ENCODE measurements at regions not wholly inside any gene's neighbourhood (a gene's known extent, or its start where the extent isn't known, plus 50 kb on each side); places are given as distances from the start of the nearest gene placed in this dataset.

- TF ChIP-seq POLR2A (IDR thresholded peaks at IDR 0.05) (no peak), CTCF (IDR thresholded peaks at IDR 0.05) (no peak)
- no peaks in the 10 kb centered on the region for H3K4me1 ChIP-seq
- WGBS, 2 donors = 66 to 73% methylated on average over 3 of the region's 3 CpGs
- DNase-seq = no peak
- H3K27ac ChIP-seq = no peak overlapping the region
- H3K27me3 ChIP-seq = no peaks in the 10 kb centered on the region
- H3K36me3 ChIP-seq = no peaks in the 10 kb centered on the region
- H3K9me3 ChIP-seq = no peaks in the 10 kb centered on the region
- no peak overlapping the region for H3K4me3 ChIP-seq (replicated peaks in 1 of 3)
- intact Hi-C loops (cut with DNase I) = no loop called here
These were observed 613.9 kb downstream of the PLA2G4A start for GRCh38 chr1:187442603-187443002.

DNA sequence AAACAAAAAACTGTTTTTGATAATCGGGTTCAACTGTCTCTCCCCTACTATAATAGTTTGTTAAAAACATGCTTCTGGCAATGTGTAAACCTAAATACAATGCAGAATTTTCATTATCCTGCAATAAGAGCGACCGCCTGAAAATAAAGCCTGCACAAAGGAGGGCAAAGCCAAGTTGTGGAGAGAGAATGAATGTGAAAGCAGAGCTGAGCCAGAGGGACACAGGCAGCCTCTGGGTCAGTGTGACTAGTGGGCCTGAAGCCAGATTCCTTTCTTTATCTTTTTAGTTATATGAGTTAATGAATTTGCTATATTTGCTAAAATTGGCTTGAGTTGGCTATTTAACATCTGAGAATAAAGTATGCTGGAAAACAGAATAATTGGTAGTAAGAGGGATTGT lies 615.2 kb downstream of the PLA2G4A start:
- H3K27ac ChIP-seq = no peak overlapping the region
- no peaks in the 10 kb centered on the region for H3K36me3 ChIP-seq
- H3K4me3 ChIP-seq (replicated peaks in 1 of 3) = no peak overlapping the region
- H3K4me1 ChIP-seq = no peaks in the 10 kb centered on the region
- H3K9me3 ChIP-seq = no peaks in the 10 kb centered on the region
- H3K27me3 ChIP-seq = no peaks in the 10 kb centered on the region
- DNase-seq = no peak
- TF ChIP-seq CTCF (IDR thresholded peaks at IDR 0.05) (no peak), POLR2A (IDR thresholded peaks at IDR 0.05) (no peak)
- intact Hi-C loops (cut with DNase I) = no loop called here
- WGBS, 2 donors = 72 to 76% methylated on average over 3 of the region's 3 CpGs

DNA sequence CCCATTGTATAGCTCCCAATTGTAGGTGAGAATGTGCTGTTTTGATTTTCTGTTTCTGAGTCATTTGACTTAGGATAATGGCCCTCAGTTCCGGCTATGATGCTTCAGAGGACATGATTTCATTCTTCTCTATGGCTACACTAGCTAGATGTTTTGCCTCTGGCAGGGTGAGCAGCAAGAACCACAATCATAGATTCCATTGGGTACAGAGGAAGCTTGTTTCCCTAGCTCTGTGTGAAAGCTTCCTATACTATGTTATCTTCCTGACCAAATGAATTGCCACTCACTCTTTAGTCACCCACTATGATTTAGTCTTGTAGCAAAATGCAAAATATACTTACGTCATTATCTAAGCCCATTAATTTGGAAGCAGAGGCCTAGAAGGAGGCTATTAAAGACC lies 616.3 kb downstream of the PLA2G4A start:
- intact Hi-C loops (cut with DNase I) = no loop called here
- no peak for TF ChIP-seq CTCF (IDR thresholded peaks at IDR 0.05)
- TF ChIP-seq POLR2A (IDR thresholded peaks at IDR 0.05) = no peak
- no peaks in the 10 kb centered on the region for H3K27me3 ChIP-seq
- no peak for DNase-seq
- H3K4me3 ChIP-seq (replicated peaks in 1 of 3) = no peak overlapping the region
- H3K4me1 ChIP-seq = no peaks in the 10 kb centered on the region
- 83 to 90% methylated on average over 2 of the region's 2 CpGs for WGBS, 2 donors
- H3K27ac ChIP-seq = no peak overlapping the region
- H3K36me3 ChIP-seq = no peaks in the 10 kb centered on the region
- H3K9me3 ChIP-seq = no peaks in the 10 kb centered on the region

GRCh38 chr1:187451238-187451637 lies 622.5 kb downstream of the PLA2G4A start:
- Histone ChIP-seq H3K4me3 (replicated peaks in 1 of 3) (no peak overlapping the region), H3K27me3 (no peaks in the 10 kb centered on the region), H3K9me3 (no peaks in the 10 kb centered on the region), H3K36me3 (no peaks in the 10 kb centered on the region), H3K27ac (no peak overlapping the region), H3K4me1 (no peaks in the 10 kb centered on the region)
- intact Hi-C loops (cut with DNase I) = no loop called here
- WGBS, 2 donors = 87 to 88% methylated on average over 5 of the region's 5 CpGs
- DNase-seq = no peak
- no peak for TF ChIP-seq POLR2A (IDR thresholded peaks at IDR 0.05)
- no peak for TF ChIP-seq CTCF (IDR thresholded peaks at IDR 0.05)

GRCh38 chr1:187454010-187454409 lies 625.3 kb downstream of the PLA2G4A start:
- DNase-seq = no peak
- Histone ChIP-seq H3K27me3 (no peaks in the 10 kb centered on the region), H3K9me3 (no peaks in the 10 kb centered on the region), H3K36me3 (no peaks in the 10 kb centered on the region), H3K4me3 (replicated peaks in 1 of 3) (no peak overlapping the region), H3K4me1 (no peaks in the 10 kb centered on the region), H3K27ac (no peak overlapping the region)
- intact Hi-C loops (cut with DNase I) = no loop called here
- WGBS, 2 donors = 88 to 92% methylated on average over 3 of the region's 3 CpGs
- TF ChIP-seq POLR2A (IDR thresholded peaks at IDR 0.05) = no peak

GRCh38 chr1:187456446-187456845 lies 627.7 kb downstream of the PLA2G4A start:
- 70 to 85% methylated on average over 5 of the region's 5 CpGs for WGBS, 2 donors
- no peaks in the 10 kb centered on the region for H3K36me3 ChIP-seq
- no peaks in the 10 kb centered on the region for H3K4me1 ChIP-seq
- intact Hi-C loops (cut with DNase I) = no loop called here
- no peak for DNase-seq
- H3K4me3 ChIP-seq (replicated peaks in 1 of 3) = no peak overlapping the region
- TF ChIP-seq POLR2A (IDR thresholded peaks at IDR 0.05) (no peak), CTCF (IDR thresholded peaks at IDR 0.05) (no peak)
- H3K9me3 ChIP-seq = no peaks in the 10 kb centered on the region
- H3K27ac ChIP-seq = no peak overlapping the region
- no peaks in the 10 kb centered on the region for H3K27me3 ChIP-seq
